Natural killer cell treated with Interleukin-12 subunit alpha and Interleukin-12 subunit beta and Interleukin-15 and Interleukin-18, amount 100 ng/mL, for 72 hours (primary cell): ENCODE measurements at regions not wholly inside any gene's neighbourhood (a gene's known extent, or its start where the extent isn't known, plus 50 kb on each side); places are given as distances from the start of the nearest gene placed in this dataset.

ENCODE experiments used
- ATAC-seq, 2 donors: fragments of 150-1000 bp; cut with Tn5 transposase in 1 of 2; sonication (Bioruptor Pico), chemical (Tn5 transposase) in 1 of 2; 2 replicates each; pipeline ENCODE4 v1.10.0; 2021
- DNase-seq: peaks from one replicate; pipeline ENCODE4 v3.0.0; 2022; ENCODE audit warnings: low spot score
- H3K27ac Mint-ChIP-seq, 2 donors: 1 replicate in 1 of 2; 2 replicates in 1 of 2; pipeline ENCODE4 v1.8.0; 2022; ENCODE audit warnings: mixed read lengths in 2 of 2, mild to moderate bottlenecking in 1 of 2, moderate library complexity in 1 of 2
- H3K27me3 Mint-ChIP-seq, 2 donors: 1 replicate in 1 of 2; 2 replicates in 1 of 2; pipeline ENCODE4 v1.8.0; 2022; ENCODE audit warnings: mixed read lengths in 2 of 2
- H3K36me3 Mint-ChIP-seq: one replicate; pipeline ENCODE4 v1.8.0; 2022; ENCODE audit warnings: mixed read lengths
- H3K4me1 Mint-ChIP-seq, 2 donors: 1 replicate in 1 of 2; 2 replicates in 1 of 2; pipeline ENCODE4 v1.8.0; 2022; ENCODE audit warnings: low read depth in 2 of 2, mixed read lengths in 2 of 2, mild to moderate bottlenecking in 1 of 2
- H3K4me3 Mint-ChIP-seq: one replicate; pipeline ENCODE4 v1.8.0; 2022; ENCODE audit warnings: mixed read lengths
- H3K9me3 Mint-ChIP-seq: 2 replicates; pipeline ENCODE4 v1.8.0; 2022; ENCODE audit warnings: mixed read lengths

GRCh38 chr7:42625421-42625820 is 286.4 kb downstream of the C7orf25 start:
- Mint-ChIP-seq H3K4me1 (peaks cover 5 to 6% of the 10 kb centered on the region in 2 donors), H3K36me3 (no peaks in the 10 kb centered on the region), H3K9me3 (no peaks in the 10 kb centered on the region), H3K27ac (no peak overlapping the region), H3K4me3 (no peak overlapping the region), H3K27me3 (peaks cover 9 to 18% of the 10 kb centered on the region in 2 donors)
- DNase-seq, result no peak
- ATAC-seq, result no peak

GRCh38 chr7:42624471-42624870 is 287.4 kb downstream of the C7orf25 start:
- Mint-ChIP-seq H3K36me3 (no peaks in the 10 kb centered on the region), H3K4me3 (no peak overlapping the region), H3K27me3 (peaks cover 6 to 13% of the 10 kb centered on the region in 2 donors), H3K9me3 (no peaks in the 10 kb centered on the region), H3K4me1 (peaks cover 5 to 6% of the 10 kb centered on the region in 2 donors), H3K27ac (no peak overlapping the region)
- ATAC-seq (no peak), DNase-seq (no peak)

DNA sequence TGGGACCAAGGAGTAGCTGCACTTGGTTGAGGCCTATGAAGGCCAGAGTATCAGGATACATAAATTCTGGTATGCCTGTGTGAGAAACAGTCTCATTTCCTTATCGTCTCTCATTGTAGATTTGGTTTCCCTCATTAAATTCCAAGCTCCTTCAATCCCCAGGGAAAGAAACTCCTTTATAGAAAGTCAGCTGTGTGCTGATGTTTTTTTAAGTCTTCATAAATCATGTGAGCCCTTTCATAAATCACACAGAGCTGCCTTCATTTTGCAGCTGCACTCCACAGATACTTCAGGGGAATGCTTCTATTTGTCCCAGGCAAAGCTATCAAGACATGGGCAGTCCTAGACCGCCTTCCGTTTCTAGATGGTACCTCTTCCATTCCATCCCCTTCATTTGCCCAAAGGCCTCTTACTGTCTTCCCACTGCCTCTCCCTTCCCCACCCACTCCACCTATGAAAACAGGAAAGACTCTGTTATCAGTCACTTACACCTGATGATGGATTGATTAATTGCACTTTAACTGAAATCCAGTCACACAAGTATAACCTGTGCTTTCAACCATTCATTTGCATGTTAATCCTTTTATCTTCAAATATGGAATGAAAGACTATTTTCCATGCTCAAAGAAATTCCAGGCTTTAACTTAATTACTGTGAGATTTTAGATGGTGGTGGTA is 290.2 kb downstream of the C7orf25 start:
- H3K27me3 Mint-ChIP-seq, result peaks cover 6 to 13% of the 10 kb centered on the region in 2 donors
- no peak overlapping the region for H3K27ac Mint-ChIP-seq

DNA sequence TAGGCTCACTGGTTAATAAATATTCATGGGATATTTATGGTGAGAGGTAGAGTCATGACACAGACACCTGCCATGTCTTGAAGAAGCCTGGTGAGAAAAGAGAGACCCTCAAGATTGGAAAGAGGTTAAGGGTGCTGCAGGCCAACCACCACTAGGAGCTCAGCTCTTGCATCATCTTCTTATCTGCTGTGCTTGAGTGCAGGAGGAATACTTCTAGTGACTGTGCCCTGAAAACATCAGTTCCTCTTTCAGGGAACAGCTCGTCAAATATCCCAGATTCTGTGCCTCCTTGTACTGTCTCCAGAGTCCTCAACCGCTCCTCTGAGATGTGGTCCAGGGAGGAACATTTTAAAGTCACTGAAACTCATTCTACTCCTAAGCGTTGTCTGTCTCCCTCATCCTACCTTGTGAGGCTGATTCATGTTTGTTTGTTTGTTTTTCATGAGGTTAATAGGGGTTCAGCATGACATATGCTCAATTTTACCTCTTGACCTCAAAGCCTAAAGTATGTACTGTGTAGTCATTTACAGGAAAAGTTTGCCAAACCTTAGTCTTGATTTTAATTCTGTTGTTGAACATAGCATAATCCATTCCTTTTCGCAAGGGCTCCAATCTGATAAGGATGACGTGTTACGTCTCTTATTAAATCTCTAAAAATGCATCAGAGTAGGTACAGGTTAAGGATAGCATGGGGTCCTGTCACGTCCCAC is 293.1 kb downstream of the C7orf25 start:
- Mint-ChIP-seq H3K27me3 (peaks cover 6 to 9% of the 10 kb centered on the region in 2 donors), H3K9me3 (no peaks in the 10 kb centered on the region), H3K27ac (no peak overlapping the region), H3K4me3 (no peak overlapping the region), H3K36me3 (no peaks in the 10 kb centered on the region), H3K4me1 (peaks cover 0 to 2% of the 10 kb centered on the region in 2 donors)
- no peak for DNase-seq
- ATAC-seq, result no peak

More for the DNA sequence above, 290.2 kb downstream of the C7orf25 start:
- ATAC-seq (no peak), DNase-seq (no peak)
- Mint-ChIP-seq H3K9me3 (no peaks in the 10 kb centered on the region), H3K4me1 (peaks cover 5 to 6% of the 10 kb centered on the region in 2 donors), H3K4me3 (no peak overlapping the region), H3K36me3 (no peaks in the 10 kb centered on the region)

GRCh38 chr7:42617806-42618457 is 293.9 kb downstream of the C7orf25 start:
- H3K4me3 Mint-ChIP-seq, result no peak overlapping the region
- no peaks in the 10 kb centered on the region for H3K9me3 Mint-ChIP-seq
- H3K27me3 Mint-ChIP-seq, result peaks cover 6 to 9% of the 10 kb centered on the region in 2 donors
- ATAC-seq, result peak in 1 of 2 donors; percentile 46
- no peak overlapping the region for H3K27ac Mint-ChIP-seq
- H3K36me3 Mint-ChIP-seq, result no peaks in the 10 kb centered on the region
- no peaks in the 10 kb centered on the region for H3K4me1 Mint-ChIP-seq
- no peak for DNase-seq

GRCh38 chr7:42617071-42617765 is 294.7 kb downstream of the C7orf25 start:
- DNase-seq, result no peak
- Mint-ChIP-seq H3K4me3 (no peak overlapping the region), H3K4me1 (no peaks in the 10 kb centered on the region), H3K27ac (no peak overlapping the region), H3K27me3 (peaks cover 6 to 9% of the 10 kb centered on the region in 2 donors), H3K9me3 (no peaks in the 10 kb centered on the region), H3K36me3 (no peaks in the 10 kb centered on the region)
- ATAC-seq, result no peak

GRCh38 chr7:42614636-42615035 is 297.2 kb downstream of the C7orf25 start:
- Mint-ChIP-seq H3K27me3 (peaks cover 0 to 3% of the 10 kb centered on the region in 2 donors), H3K4me3 (no peak overlapping the region), H3K4me1 (no peaks in the 10 kb centered on the region), H3K27ac (no peak overlapping the region), H3K36me3 (no peaks in the 10 kb centered on the region), H3K9me3 (no peaks in the 10 kb centered on the region)
- ATAC-seq, result no peak
- no peak for DNase-seq

DNA sequence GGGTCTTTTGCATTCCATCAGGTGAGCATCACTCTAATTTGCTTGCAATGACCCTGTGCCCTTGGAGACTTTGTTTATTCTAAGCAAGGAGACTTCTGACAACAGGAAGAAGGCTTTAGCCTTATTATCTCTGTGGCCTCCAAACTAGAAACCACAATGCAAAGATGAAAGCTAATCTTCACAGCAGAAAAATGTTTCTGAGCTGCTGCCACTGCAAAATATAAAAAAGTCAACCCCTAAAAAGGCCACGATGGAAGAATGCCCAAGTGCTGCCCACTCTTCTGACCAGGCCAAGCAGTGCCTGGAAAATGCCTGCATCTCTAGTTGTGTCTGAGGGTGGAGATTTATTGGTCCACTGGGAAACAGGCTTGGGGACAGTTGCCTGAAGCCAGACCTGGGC is 299.9 kb downstream of the C7orf25 start:
- DNase-seq (no peak), ATAC-seq (no peak)
- Mint-ChIP-seq H3K27ac (no peak overlapping the region), H3K4me1 (no peaks in the 10 kb centered on the region), H3K9me3 (no peaks in the 10 kb centered on the region), H3K36me3 (no peaks in the 10 kb centered on the region), H3K4me3 (no peak overlapping the region), H3K27me3 (peaks cover 0 to 5% of the 10 kb centered on the region in 2 donors)

DNA sequence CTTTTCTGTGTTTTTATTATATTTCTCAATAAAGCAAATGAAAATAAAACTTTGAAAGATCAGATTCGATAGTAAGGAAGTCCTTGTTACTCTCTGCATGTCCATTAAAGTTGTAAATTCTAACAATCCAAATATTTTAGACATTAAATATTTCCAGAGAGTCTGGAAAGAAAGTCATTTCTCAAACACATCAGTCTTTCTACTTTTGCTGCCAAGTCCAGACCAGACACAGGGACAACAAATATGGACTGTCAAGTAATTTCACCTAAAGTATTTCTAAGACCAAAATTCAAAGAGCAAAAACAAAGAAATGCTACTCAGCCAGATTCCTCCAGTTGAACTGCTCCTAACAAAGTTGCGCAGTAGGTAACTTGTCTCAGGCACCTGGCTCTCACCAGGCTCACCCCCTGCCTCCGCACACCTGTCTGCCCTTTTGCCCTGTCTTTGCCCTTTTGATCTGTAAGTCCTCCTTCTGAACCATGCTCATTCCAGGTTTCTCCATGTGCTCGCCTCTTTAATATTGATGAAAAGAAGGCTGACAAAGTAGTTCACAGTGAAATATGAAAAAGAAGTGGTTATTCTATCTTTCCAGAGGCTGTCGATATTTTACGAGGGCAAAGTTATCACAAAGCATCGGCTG is 300.5 kb downstream of the C7orf25 start:
- H3K27ac Mint-ChIP-seq, result no peak overlapping the region
- no peak overlapping the region for H3K4me3 Mint-ChIP-seq
- ATAC-seq, result no peak
- H3K9me3 Mint-ChIP-seq, result no peaks in the 10 kb centered on the region
- no peak for DNase-seq
- H3K36me3 Mint-ChIP-seq, result no peaks in the 10 kb centered on the region
- H3K27me3 Mint-ChIP-seq, result peaks cover 0 to 3% of the 10 kb centered on the region in 2 donors
- no peaks in the 10 kb centered on the region for H3K4me1 Mint-ChIP-seq

GRCh38 chr7:42606193-42606905 is 305.5 kb downstream of the C7orf25 start:
- no peaks in the 10 kb centered on the region for H3K4me1 Mint-ChIP-seq
- H3K9me3 Mint-ChIP-seq, result no peaks in the 10 kb centered on the region
- H3K27ac Mint-ChIP-seq, result no peak overlapping the region
- ATAC-seq (no peak), DNase-seq (no peak)
- H3K27me3 Mint-ChIP-seq, result peaks cover 0 to 2% of the 10 kb centered on the region in 2 donors
- H3K4me3 Mint-ChIP-seq, result no peak overlapping the region
- H3K36me3 Mint-ChIP-seq, result no peaks in the 10 kb centered on the region

GRCh38 chr7:42605406-42606192 is 306.3 kb downstream of the C7orf25 start:
- Mint-ChIP-seq H3K27ac (no peak overlapping the region), H3K4me3 (no peak overlapping the region), H3K4me1 (no peaks in the 10 kb centered on the region), H3K36me3 (no peaks in the 10 kb centered on the region), H3K9me3 (no peaks in the 10 kb centered on the region), H3K27me3 (peaks cover 0 to 2% of the 10 kb centered on the region in 2 donors)
- no peak for DNase-seq
- no peak for ATAC-seq

DNA sequence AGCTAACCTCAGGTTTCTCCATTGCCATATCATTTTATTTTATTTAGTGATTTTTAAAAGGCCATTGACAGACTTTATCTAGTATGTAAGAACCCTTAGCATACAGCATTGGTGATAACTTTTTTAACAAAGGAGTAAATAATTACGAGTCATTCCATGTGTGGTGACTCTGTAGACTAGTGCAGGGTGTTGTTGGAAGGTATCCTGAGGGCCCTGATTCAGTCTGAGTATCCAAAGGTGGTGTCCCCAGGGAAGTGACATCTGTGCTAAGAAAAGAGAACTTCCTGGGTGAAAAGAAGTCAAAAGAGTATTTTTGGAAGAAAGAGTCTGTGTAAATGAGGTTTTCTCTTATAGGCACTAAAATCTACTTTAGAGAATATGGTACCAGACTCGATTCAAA is 308.4 kb downstream of the C7orf25 start:
- no peaks in the 10 kb centered on the region for H3K9me3 Mint-ChIP-seq
- ATAC-seq (no peak), DNase-seq (no peak)
- no peak overlapping the region for H3K27ac Mint-ChIP-seq
- H3K4me3 Mint-ChIP-seq, result no peak overlapping the region
- no peaks in the 10 kb centered on the region for H3K27me3 Mint-ChIP-seq
- H3K4me1 Mint-ChIP-seq, result no peaks in the 10 kb centered on the region
- no peaks in the 10 kb centered on the region for H3K36me3 Mint-ChIP-seq
